NK-92 treated with Interleukin-12 subunit alpha and Interleukin-12 subunit beta, amount 100 ng/mL, for 24 hours (cell line): ENCODE measurements at regions not wholly inside any gene's neighbourhood (a gene's known extent, or its start where the extent isn't known, plus 50 kb on each side); places are given as distances from the start of the nearest gene placed in this dataset.
A peak's percentile ranks its signal among the peaks of the same experiment; 100 is the strongest.
"Not testable (repeated sequence)": the region's sequence is repeated elsewhere in the genome, so short reads cannot be mapped to it uniquely, and the experiment has no call there.

ENCODE experiments used
- DNase-seq: peaks from one replicate; lab custom pipeline; 2025; lab: John Stamatoyannopoulos, UW

- DNase-seq = peak; percentile 14
Observed at GRCh38 chr2:22355816-22356433, 1029.1 kb upstream of the KLHL29 start.

GRCh38 chr2:22359071-22359672, 1025.8 kb upstream of the KLHL29 start:
- no peak for DNase-seq

GRCh38 chr2:22360735-22361374, 1024.1 kb upstream of the KLHL29 start:
- no peak for DNase-seq

- DNase-seq = no peak
Observed at GRCh38 chr2:22361571-22361970, 1023.4 kb upstream of the KLHL29 start.

GRCh38 chr2:22375096-22375495, 1009.9 kb upstream of the KLHL29 start:
- DNase-seq = no peak

GRCh38 chr2:22377268-22377667, 1007.7 kb upstream of the KLHL29 start:
- no peak for DNase-seq

GRCh38 chr2:22382479-22383169, 1002.4 kb upstream of the KLHL29 start:
- no peak for DNase-seq

GRCh38 chr2:22397847-22398246, 987.1 kb upstream of the KLHL29 start:
- DNase-seq = no peak

- DNase-seq = no peak
Observed at GRCh38 chr2:22403748-22404147, 981.2 kb upstream of the KLHL29 start.

- no peak for DNase-seq
Observed at GRCh38 chr2:22406625-22407024, 978.4 kb upstream of the KLHL29 start.

- DNase-seq = no peak
Observed at GRCh38 chr2:22420076-22420475, 964.9 kb upstream of the KLHL29 start.

GRCh38 chr2:22442051-22442450, 942.9 kb upstream of the KLHL29 start:
- no peak for DNase-seq

GRCh38 chr2:22444281-22444680, 940.7 kb upstream of the KLHL29 start:
- DNase-seq = no peak

- no peak for DNase-seq
Observed at GRCh38 chr2:22449696-22450095, 935.3 kb upstream of the KLHL29 start.

GRCh38 chr2:22450831-22451230, 934.1 kb upstream of the KLHL29 start:
- DNase-seq = no peak

- no peak for DNase-seq
Observed at GRCh38 chr2:22454826-22455485, 930.0 kb upstream of the KLHL29 start.

- no peak for DNase-seq
Observed at GRCh38 chr2:22458440-22458839, 926.5 kb upstream of the KLHL29 start.

- DNase-seq = not testable (repeated sequence)
Observed at GRCh38 chr2:22475103-22475502, 909.9 kb upstream of the KLHL29 start.

GRCh38 chr2:22478329-22478728, 906.6 kb upstream of the KLHL29 start:
- no peak for DNase-seq

- DNase-seq = no peak
Observed at GRCh38 chr2:22481486-22482259, 903.3 kb upstream of the KLHL29 start.

GRCh38 chr2:22483036-22483435, 901.9 kb upstream of the KLHL29 start:
- no peak for DNase-seq

- no peak for DNase-seq
Observed at GRCh38 chr2:22485486-22485885, 899.5 kb upstream of the KLHL29 start.
